ENCODE measurements at regions not wholly inside any gene's neighbourhood (a gene's known extent, or its start where the extent isn't known, plus 50 kb on each side); places are given as distances from the start of the nearest gene placed in this dataset.

GRCh38 chr12:91785655-91786498, 359.8 kb downstream of the BTG1 start:
- no TSS peak for BruUV-seq (replicated peaks)
- no peak for DNase-seq (ENCODE audit: unreplicated experiment)
- Mint-ChIP-seq H3K4me1 (ENCODE audit: insufficient read depth, unreplicated experiment) (no peaks in the 10 kb centered on the region), H3K27me3 (ENCODE audit: insufficient read depth, unreplicated experiment) (no peaks in the 10 kb centered on the region), H3K4me3 (ENCODE audit: unreplicated experiment) (no peak overlapping the region), H3K36me3 (ENCODE audit: insufficient read depth, unreplicated experiment) (peaks cover 7% of the 10 kb centered on the region), H3K27ac (ENCODE audit: low read depth, unreplicated experiment) (no peak overlapping the region), H3K9me3 (ENCODE audit: unreplicated experiment) (no peaks in the 10 kb centered on the region)
- POLR2A ChIA-PET, result interaction anchor here (0.9 to 2.8 kb wide), 2 partner anchors 33 to 360 kb away, joined by 3 to 12 read pairs; partner anchors contain the start of gene BTG1
- CTCF ChIA-PET, result interaction anchor here (3.1 kb wide), 1 partner anchor 25 kb away, joined by 15 read pairs; no protein-coding TSS in a partner anchor
- intact Hi-C loops (cut with micrococcal nuclease), result no loop called here
- no peak for TF ChIP-seq CTCF (IDR thresholded peaks at IDR 0.05; ENCODE audit: unreplicated experiment)

GRCh38 chr12:91781114-91781513, 364.5 kb downstream of the BTG1 start:
- ChIA-PET CTCF (interaction anchor here (1.2 kb wide), 1 partner anchor 50 kb away, joined by 3 read pairs; no protein-coding TSS in a partner anchor), POLR2A (interaction anchor here (0.8 to 6.1 kb wide), 7 partner anchors 8 to 426 kb away, joined by 3 to 107 read pairs (median 3); partner anchors contain the start of gene BTG1)
- no peak overlapping the region for H3K4me3 Mint-ChIP-seq (ENCODE audit: unreplicated experiment)
- no peaks in the 10 kb centered on the region for H3K9me3 Mint-ChIP-seq (ENCODE audit: unreplicated experiment)
- H3K4me1 Mint-ChIP-seq (ENCODE audit: insufficient read depth, unreplicated experiment), result peaks cover 29% of the 10 kb centered on the region
- no peak overlapping the region for H3K27ac Mint-ChIP-seq (ENCODE audit: low read depth, unreplicated experiment)
- no TSS peak for BruUV-seq (replicated peaks)
- intact Hi-C loops (cut with micrococcal nuclease), result no loop called here
- peak; percentile 9 for DNase-seq (ENCODE audit: unreplicated experiment)
- no peaks in the 10 kb centered on the region for H3K27me3 Mint-ChIP-seq (ENCODE audit: insufficient read depth, unreplicated experiment)
- peaks cover 11% of the 10 kb centered on the region for H3K36me3 Mint-ChIP-seq (ENCODE audit: insufficient read depth, unreplicated experiment)
- no peak for TF ChIP-seq CTCF (IDR thresholded peaks at IDR 0.05; ENCODE audit: unreplicated experiment)

- intact Hi-C loops (cut with micrococcal nuclease), result loop anchor here (2.0 to 10.0 kb wide), 4 partner anchors 358 to 394 kb away; partner anchors contain the start of gene BTG1
- ChIA-PET CTCF (interaction anchor here (0.8 to 1.6 kb wide), 4 partner anchors 27 to 397 kb away, joined by 3 to 10 read pairs (median 4); no protein-coding TSS in a partner anchor), POLR2A (interaction anchor here (0.5 to 6.1 kb wide), 41 partner anchors 9 to 791 kb away, joined by 3 to 107 read pairs (median 4); partner anchors contain the start of gene BTG1)
- no TSS peak for BruUV-seq (replicated peaks)
- peaks cover 11% of the 10 kb centered on the region for H3K36me3 Mint-ChIP-seq (ENCODE audit: insufficient read depth, unreplicated experiment)
- TF ChIP-seq CTCF (IDR thresholded peaks at IDR 0.05; ENCODE audit: unreplicated experiment), result no peak
- H3K27me3 Mint-ChIP-seq (ENCODE audit: insufficient read depth, unreplicated experiment), result no peaks in the 10 kb centered on the region
- H3K9me3 Mint-ChIP-seq (ENCODE audit: unreplicated experiment), result no peaks in the 10 kb centered on the region
- H3K27ac Mint-ChIP-seq (ENCODE audit: low read depth, unreplicated experiment), result peak overlapping the region; percentile 88
- H3K4me1 Mint-ChIP-seq (ENCODE audit: insufficient read depth, unreplicated experiment), result peaks cover 39% of the 10 kb centered on the region
- peak overlapping the region; percentile 65 for H3K4me3 Mint-ChIP-seq (ENCODE audit: unreplicated experiment)
- peak; percentile 95 for DNase-seq (ENCODE audit: unreplicated experiment)
These were observed 366.7 kb downstream of the BTG1 start for GRCh38 chr12:91778938-91779400.

Measured in MCF 10A (cell line).